ENCODE measurements at regions not wholly inside any gene's neighbourhood (a gene's known extent, or its start where the extent isn't known, plus 50 kb on each side); places are given as distances from the start of the nearest gene placed in this dataset.

- no peak overlapping the region for H3K4me3 ChIP-seq
- H3K27ac ChIP-seq = no peak overlapping the region
- H3K36me3 ChIP-seq = no peaks in the 10 kb centered on the region
- in situ Hi-C loops (cut with MboI; ENCODE audit: low pct_ligation_motif_present in 1 of 4, low pct_unique_long_range_greater_than_20kb in 1 of 4, low sequenced_read_pairs in 3 of 4) (no loop called here), intact Hi-C loops (cut with DNase I; ENCODE audit: low total_unique reads) (no loop called here)
- H3K4me1 ChIP-seq = no peaks in the 10 kb centered on the region
- no peaks in the 10 kb centered on the region for H3K9me3 ChIP-seq
- WGBS, 2 donors (ENCODE audit: low coverage in 1 of 2) = 50 to 62% methylated on average over 1 of the region's 1 CpG
- DNase-seq = no peak
- TF ChIP-seq EP300 (IDR thresholded peaks at IDR 0.05; ENCODE audit: low read depth) (no peak), CTCF (IDR thresholded peaks at IDR 0.05) (no peak), POLR2A (IDR thresholded peaks at IDR 0.05) (no peak), POLR2AphosphoS5 (IDR thresholded peaks at IDR 0.05) (no peak)
- H3K27me3 ChIP-seq = no peaks in the 10 kb centered on the region
These were observed 163.3 kb downstream of the PYDC2 start for GRCh38 chr3:191624299-191624698.

GRCh38 chr3:191627064-191627463, 166.1 kb downstream of the PYDC2 start:
- Histone ChIP-seq H3K4me1 (no peaks in the 10 kb centered on the region), H3K27me3 (no peaks in the 10 kb centered on the region), H3K9me3 (no peaks in the 10 kb centered on the region), H3K4me3 (no peak overlapping the region), H3K27ac (no peak overlapping the region), H3K36me3 (no peaks in the 10 kb centered on the region)
- intact Hi-C loops (cut with DNase I; ENCODE audit: low total_unique reads) = no loop called here
- in situ Hi-C loops (cut with MboI; ENCODE audit: low pct_ligation_motif_present in 1 of 4, low pct_unique_long_range_greater_than_20kb in 1 of 4, low sequenced_read_pairs in 3 of 4) = no loop called here
- DNase-seq = no peak
- no peak for TF ChIP-seq POLR2A (IDR thresholded peaks at IDR 0.05)
- TF ChIP-seq EP300 (IDR thresholded peaks at IDR 0.05; ENCODE audit: low read depth) = no peak
- TF ChIP-seq POLR2AphosphoS5 (IDR thresholded peaks at IDR 0.05) = no peak
- no peak for TF ChIP-seq CTCF (IDR thresholded peaks at IDR 0.05)
- WGBS, 2 donors (ENCODE audit: low coverage in 1 of 2) = 49 to 66% methylated on average over 8 of the region's 8 CpGs

GRCh38 chr3:191628571-191628970, 167.6 kb downstream of the PYDC2 start:
- intact Hi-C loops (cut with DNase I; ENCODE audit: low total_unique reads) = no loop called here

GRCh38 chr3:191631496-191631895, 170.5 kb downstream of the PYDC2 start:
- in situ Hi-C loops (cut with MboI; ENCODE audit: low pct_ligation_motif_present in 1 of 4, low pct_unique_long_range_greater_than_20kb in 1 of 4, low sequenced_read_pairs in 3 of 4) = no loop called here

More at GRCh38 chr3:191628571-191628970, 167.6 kb downstream of the PYDC2 start:
- Histone ChIP-seq H3K36me3 (no peaks in the 10 kb centered on the region), H3K9me3 (no peaks in the 10 kb centered on the region), H3K27me3 (no peaks in the 10 kb centered on the region), H3K4me3 (no peak overlapping the region), H3K27ac (no peak overlapping the region), H3K4me1 (no peaks in the 10 kb centered on the region)
- 48 to 58% methylated on average over 2 of the region's 2 CpGs for WGBS, 2 donors (ENCODE audit: low coverage in 1 of 2)
- TF ChIP-seq POLR2AphosphoS5 (IDR thresholded peaks at IDR 0.05) (no peak), EP300 (IDR thresholded peaks at IDR 0.05; ENCODE audit: low read depth) (no peak), POLR2A (IDR thresholded peaks at IDR 0.05) (no peak), CTCF (IDR thresholded peaks at IDR 0.05) (no peak)
- in situ Hi-C loops (cut with MboI; ENCODE audit: low pct_ligation_motif_present in 1 of 4, low pct_unique_long_range_greater_than_20kb in 1 of 4, low sequenced_read_pairs in 3 of 4) = no loop called here
- no peak for DNase-seq

More at GRCh38 chr3:191631496-191631895, 170.5 kb downstream of the PYDC2 start:
- DNase-seq = no peak
- Histone ChIP-seq H3K4me1 (no peaks in the 10 kb centered on the region), H3K9me3 (no peaks in the 10 kb centered on the region), H3K36me3 (no peaks in the 10 kb centered on the region), H3K4me3 (no peak overlapping the region), H3K27ac (no peak overlapping the region), H3K27me3 (no peaks in the 10 kb centered on the region)
- no peak for TF ChIP-seq CTCF (IDR thresholded peaks at IDR 0.05)
- no peak for TF ChIP-seq POLR2A (IDR thresholded peaks at IDR 0.05)
- TF ChIP-seq POLR2AphosphoS5 (IDR thresholded peaks at IDR 0.05) = no peak
- no peak for TF ChIP-seq EP300 (IDR thresholded peaks at IDR 0.05; ENCODE audit: low read depth)
- WGBS, 2 donors (ENCODE audit: low coverage in 1 of 2) = 73 to 75% methylated on average over 2 to 3 of the region's 3 CpGs
- intact Hi-C loops (cut with DNase I; ENCODE audit: low total_unique reads) = no loop called here

Measured in transverse colon (tissue), 4 donors.